GM12874 (cell line): ENCODE measurements at regions not wholly inside any gene's neighbourhood (a gene's known extent, or its start where the extent isn't known, plus 50 kb on each side); places are given as distances from the start of the nearest gene placed in this dataset.

ENCODE experiments used
- CTCF ChIP-seq: IDR thresholded peaks from 2 replicates; pipeline ENCODE4 v1.5.1; 2011; ENCODE audit warnings: low read depth, mild to moderate bottlenecking, control low read depth, low read length, moderate library complexity; ENCODE audit not compliant: insufficient read depth

- TF ChIP-seq CTCF, result no peak
Observed at GRCh38 chr1:221469476-221469875, 272.4 kb downstream of the DUSP10 start.

- no peak for TF ChIP-seq CTCF
Observed at GRCh38 chr1:221470000-221470698, 271.7 kb downstream of the DUSP10 start.

- no peak for TF ChIP-seq CTCF
Observed at GRCh38 chr1:221473411-221473810, 268.5 kb downstream of the DUSP10 start.

- no peak for TF ChIP-seq CTCF
Observed at GRCh38 chr1:221477252-221477651, 264.6 kb downstream of the DUSP10 start.

- TF ChIP-seq CTCF, result peak; percentile 80
Observed at GRCh38 chr1:221478050-221478949, 263.6 kb downstream of the DUSP10 start.

- no peak for TF ChIP-seq CTCF
Observed at GRCh38 chr1:221487781-221488524, 253.9 kb downstream of the DUSP10 start.

- TF ChIP-seq CTCF, result no peak
Observed at GRCh38 chr1:221488550-221488949, 253.3 kb downstream of the DUSP10 start.
